Activated CD4-positive, alpha-beta T cell treated with anti-CD3 and anti-CD28 coated beads, Interleukin-2, amount 50 U/mL, for 48 hours (primary cell): ENCODE measurements at regions not wholly inside any gene's neighbourhood (a gene's known extent, or its start where the extent isn't known, plus 50 kb on each side); places are given as distances from the start of the nearest gene placed in this dataset.
"Not testable (repeated sequence)": the region's sequence is repeated elsewhere in the genome, so short reads cannot be mapped to it uniquely, and the experiment has no call there.

ENCODE experiments used
- DNase-seq, 2 experiments: peaks; one replicate each; pipeline ENCODE4 v3.0.0-alpha.2; 2020

DNA sequence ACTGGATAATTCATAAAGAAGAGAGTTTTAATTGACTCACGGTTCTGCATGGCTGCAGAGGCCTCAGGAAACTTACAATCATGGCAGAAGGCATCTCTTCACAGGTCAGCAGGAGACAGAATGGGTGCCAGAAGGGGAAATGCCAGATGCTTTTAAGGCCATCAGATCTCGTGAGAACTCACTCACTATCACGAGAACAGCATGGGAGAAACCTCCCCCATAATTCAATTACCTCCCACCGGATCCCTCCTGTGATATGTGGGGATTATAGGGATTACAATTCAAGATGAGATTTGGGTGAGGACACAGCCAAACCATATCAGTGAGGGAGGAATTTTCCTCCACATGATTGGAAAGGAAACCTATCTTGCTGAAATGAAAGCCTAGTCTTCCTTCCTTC lies 108.1 kb upstream of the TMEM132E start:
- not testable (repeated sequence) for DNase-seq

DNA sequence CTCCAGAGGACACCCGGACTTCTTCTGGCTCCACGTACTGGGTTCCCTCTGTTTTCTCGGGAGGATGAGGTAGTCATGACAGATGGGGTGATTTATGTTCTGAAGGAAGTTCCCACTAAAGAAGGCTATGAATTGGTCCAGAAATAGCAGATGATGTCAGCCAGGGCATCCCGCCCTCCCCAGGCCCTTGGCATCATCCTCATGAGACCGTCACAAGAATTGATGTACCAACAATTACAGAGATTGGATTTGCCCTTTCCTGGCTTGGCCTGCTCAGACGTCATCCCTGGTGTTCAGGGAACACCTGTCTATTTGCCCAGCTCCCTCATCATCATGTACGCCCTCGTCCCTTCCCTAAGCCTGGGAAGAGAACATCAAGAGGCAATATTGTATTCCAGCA lies 102.8 kb upstream of the CCL1 start:
- no peak for DNase-seq

- DNase-seq = no peak
These were observed 101.8 kb upstream of the CCL1 start for GRCh38 chr17:34464812-34465211.

- no peak for DNase-seq
These were observed 95.2 kb upstream of the CCL1 start for GRCh38 chr17:34458266-34458665.

DNA sequence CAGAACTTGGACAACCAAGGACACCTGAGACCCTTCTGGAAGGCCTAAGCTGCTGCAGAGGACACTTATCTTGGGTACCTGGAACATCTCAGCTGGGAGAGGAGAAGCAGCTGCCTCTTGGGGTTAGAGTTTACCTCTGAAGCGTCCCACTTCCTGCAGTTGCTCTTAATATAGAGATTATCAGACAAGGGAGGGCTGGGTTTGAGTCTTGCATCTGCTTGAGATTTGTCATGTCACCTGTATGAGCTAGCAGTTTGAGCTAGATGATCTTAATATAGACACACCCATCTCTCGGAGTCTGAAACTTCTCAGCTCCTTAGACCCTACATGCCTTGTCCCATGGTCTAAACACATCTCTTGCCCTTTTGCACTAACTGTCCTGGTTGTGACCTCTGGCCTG lies 93.1 kb upstream of the CCL1 start:
- no peak for DNase-seq

GRCh38 chr17:34452769-34453168 lies 89.7 kb upstream of the CCL1 start:
- DNase-seq = no peak

GRCh38 chr17:34451313-34451712 lies 88.3 kb upstream of the CCL1 start:
- DNase-seq = no peak

GRCh38 chr17:34447406-34447805 lies 84.4 kb upstream of the CCL1 start:
- DNase-seq = no peak

DNA sequence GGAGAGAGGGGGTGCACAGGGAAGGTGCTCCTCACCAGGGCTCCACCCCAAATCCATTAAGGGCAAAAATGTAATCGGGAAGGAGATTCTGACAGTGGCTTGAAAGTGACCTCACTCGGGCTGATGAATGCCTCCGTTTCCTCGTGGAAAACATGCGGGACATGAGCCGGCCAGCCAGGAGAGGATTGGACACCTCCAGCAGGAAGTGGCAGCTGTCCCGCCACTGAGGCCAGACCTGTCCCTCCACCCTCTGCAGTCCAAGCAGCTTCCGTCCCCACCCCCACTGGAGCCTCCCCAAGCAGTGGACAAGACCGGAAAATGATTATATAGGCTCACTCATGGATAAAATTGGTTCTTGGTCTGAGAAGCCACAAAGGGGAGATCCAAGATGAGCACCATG lies 82.1 kb upstream of the CCL1 start:
- no peak for DNase-seq

DNA sequence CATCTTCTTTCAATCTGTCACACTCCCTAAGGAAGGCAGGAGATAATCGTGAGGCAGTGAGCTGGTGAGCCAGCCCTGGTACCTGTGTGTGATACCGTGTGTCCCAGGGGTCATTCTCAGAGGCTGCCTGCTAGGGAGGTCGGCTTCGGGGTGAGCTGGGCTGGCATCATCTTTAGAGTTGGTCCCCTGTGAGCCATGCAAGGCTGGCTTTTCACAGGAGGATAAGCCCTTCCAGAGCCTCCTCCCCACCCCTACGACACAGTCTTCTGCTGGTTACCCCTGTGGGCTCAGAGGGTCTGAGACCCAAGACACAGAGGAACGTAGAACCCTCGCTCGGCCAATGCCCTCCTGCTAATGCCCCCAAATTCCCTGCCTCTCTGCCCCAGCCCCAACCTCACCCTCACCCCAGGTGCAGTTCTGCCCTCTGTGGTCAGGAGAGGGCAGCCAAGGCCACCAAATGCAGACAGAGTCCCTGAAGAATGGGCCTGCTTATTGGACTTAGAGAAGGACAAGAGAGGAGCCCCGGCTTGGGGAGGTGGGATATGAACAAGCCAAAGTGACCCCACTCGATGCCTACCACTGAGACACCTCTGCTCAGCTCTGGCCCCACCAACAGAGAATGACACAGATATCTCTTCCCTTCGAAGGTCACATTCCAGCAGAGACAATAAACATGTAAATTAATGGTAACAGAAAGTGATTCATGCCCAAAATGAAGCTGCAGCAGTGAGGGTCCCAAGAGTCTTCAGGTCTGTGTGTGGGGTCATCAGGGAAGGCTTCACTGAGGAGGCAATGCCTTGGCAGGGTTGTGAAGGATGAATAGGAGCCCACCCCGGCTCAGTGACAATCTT lies 80.8 kb upstream of the CCL1 start:
- DNase-seq = peak in 1 of 2 experiments; percentile 13

DNA sequence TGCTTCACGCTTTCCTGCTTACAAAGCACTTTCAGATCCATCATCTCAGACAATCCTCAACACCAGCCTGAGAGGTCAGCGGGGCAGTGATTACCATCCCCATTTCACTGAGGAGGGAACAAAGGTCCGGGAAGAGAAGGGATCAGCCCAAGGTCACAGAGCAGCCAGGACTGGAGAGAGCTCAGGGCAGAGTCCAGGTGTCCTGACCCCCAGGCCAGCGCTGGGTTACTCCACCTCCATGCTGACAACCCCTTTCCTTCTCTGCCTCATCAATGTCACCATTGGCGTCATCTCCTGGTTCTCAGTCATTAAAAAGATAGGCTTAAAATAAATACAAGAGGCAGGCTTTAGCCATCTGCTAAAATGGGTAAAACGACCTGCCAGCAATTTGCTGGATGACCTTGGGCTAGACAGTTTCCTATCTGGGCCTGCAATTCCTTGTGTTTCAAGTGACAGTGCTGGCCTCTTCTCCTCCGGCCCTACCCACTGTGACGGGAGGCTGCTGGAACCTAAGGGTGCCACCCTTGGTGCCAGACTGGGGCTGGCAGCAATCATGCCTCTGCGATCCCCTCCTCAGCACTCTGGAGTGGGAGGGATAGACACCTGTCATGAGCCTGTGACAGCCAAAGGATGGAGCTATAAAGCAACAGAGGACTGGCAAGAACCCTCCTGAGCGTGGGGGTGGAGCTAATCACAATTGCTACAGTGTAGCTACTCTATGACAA lies 79.5 kb upstream of the CCL1 start:
- no peak for DNase-seq

DNA sequence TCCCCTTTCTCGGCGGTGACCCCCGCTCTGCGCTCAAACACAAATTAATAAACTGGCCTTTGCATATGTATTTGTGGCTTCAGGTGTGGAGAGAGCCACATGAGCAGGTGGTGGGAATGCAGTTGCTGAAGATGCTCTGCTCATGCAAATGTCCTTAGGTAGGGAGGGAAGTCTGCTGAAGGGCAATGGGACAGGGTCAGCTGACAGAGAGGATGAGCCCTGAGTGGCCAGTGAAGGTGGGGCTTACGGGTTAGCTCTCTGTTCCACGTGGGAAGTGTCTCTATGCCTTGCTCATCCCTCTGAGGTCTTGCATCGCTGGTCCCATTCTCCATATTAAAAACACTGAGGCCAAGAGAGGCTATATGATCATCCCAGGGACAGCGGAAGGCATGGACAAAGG lies 74.2 kb upstream of the CCL1 start:
- DNase-seq = no peak

DNA sequence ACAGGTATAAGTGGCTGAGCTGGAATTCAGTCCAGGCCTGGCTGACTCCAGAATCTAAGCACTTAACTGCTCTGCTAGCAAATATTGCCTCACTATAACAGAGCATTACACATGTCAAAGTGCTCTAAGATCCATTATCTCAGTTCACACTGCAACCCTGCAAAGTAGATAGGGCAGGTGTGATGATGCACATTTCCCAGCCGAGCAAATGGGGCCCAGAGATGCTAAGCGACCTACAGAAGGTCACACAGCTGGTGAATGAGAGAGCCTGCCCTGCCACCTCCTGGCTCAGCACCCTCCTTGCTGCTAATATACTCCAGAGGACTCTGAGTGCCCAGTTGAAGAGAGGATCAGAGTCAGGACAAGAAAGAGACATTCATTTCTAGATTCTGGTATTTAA lies 73.6 kb upstream of the CCL1 start:
- no peak for DNase-seq

- no peak for DNase-seq
These were observed 72.3 kb upstream of the CCL1 start for GRCh38 chr17:34435182-34435928.

DNA sequence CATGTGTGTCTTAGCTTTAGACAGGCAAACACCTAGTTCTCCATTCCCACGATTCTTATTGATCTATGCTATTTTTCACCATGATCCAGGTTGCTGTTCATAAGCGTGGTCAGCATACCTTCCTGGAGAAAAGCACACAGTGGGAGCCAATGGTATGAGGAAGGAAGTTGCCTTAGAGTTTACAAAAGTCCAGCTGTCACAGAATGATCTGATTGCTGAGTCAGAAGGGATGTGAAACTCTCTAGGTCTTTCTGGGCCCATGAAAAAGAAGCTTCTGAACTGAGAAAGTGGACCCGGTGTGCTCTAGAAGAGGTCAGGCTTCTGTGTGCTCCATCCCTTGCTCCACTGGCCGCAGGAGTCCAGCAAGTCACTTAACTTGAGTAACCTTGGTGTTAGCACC lies 71.0 kb upstream of the CCL1 start:
- DNase-seq = no peak

DNA sequence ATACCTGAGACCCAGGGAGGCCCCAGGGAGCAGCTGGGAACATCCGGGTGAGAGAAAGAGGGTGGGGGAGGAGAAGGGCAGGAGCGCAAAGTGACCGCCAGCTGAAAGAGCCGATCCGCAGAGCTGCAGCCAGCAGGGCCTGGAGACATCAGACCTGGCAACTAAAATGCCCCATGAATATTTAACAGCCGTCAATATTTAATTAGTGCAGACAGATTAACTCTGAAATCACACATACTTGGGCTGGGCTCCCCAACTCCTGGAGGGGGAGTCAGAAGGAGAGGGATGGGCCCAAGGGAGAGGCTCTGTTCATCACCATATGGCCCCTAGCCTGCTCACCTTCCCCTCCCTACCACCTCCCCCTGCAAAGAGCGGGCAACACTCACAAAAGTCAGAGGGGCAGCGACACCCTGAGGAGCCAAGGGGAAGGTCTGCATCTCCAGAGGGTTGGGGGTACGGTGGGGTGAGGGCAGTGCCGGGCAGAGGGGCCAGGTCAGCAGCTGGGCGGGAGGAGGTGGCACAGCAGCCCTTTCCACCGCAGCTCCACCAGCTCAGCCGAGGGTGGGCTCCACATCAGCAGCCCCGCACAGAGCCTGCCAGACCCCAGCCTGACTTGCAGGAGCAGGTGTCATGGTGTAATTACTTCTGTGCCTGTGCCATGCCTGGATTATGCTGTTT lies 61.9 kb upstream of the CCL1 start:
- no peak for DNase-seq

DNA sequence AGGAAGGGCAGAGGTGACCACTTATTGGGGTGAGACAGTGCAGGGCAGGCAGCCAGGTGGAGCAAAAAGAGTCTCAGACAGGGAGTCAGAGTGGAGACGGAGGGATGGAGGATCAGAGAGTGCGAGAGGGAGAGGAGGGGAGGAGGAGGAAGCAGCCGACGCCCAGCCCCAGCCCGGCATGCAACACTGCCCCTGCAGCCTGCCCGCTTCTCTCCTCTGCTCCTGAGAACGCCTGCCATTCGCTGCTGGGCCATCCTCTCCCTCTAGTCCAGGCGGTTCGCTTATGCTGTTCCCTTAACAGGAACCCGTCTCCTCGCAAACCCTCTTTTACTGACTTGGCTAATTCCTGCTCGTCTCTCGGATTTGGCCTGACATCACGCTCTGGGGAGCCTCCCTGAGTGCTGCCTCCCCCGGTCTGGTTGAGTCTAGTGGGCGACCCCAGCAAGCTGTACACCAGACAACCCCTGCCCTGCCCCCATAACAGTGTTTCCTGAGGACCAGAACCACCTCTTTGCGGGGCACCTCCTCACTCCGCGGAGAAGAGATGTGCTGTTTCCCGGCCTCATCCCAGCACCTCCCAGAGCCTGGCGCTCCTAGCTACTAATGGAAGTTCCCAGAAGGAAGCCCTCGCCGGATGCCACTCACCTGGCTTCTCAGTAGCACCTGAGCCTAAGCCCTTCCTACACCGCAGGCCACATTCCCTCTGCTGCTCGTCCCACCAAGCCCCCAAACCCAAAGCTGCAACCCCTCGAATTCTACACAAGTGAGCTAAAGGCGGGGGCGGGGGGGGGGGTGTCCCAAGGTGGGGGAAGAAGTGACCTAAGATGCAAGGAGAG lies 61.2 kb upstream of the CCL1 start:
- no peak for DNase-seq

- DNase-seq = not testable (repeated sequence)
These were observed 60.3 kb upstream of the CCL1 start for GRCh38 chr17:34423315-34423714.

GRCh38 chr17:34420900-34421299 lies 57.9 kb upstream of the CCL1 start:
- no peak for DNase-seq

GRCh38 chr17:34420254-34420766 lies 57.3 kb upstream of the CCL1 start:
- DNase-seq = peak; percentile 71 to 77

DNA sequence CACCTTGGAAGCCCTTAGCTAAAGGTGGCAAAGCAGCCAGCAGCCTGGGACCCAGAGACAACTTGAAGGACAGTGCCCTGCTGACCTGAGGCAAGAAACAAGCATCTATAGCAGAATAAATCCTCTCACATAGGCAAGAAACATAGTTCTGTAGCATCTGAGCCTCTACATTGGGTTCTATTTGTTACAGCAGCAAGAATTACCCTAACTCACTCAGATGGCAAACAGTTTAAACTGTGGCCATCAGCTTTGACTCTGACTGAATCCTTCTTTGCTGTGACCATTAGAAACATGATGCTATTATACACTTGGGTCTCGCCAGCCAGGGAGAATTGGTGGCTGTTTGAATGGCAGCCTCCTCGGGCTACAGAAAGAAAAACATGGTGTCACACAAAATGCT lies 53.1 kb upstream of the CCL1 start:
- no peak for DNase-seq

- no peak for DNase-seq
These were observed 51.3 kb upstream of the CCL1 start for GRCh38 chr17:34414339-34414738.
